ENCODE measurements at regions not wholly inside any gene's neighbourhood (a gene's known extent, or its start where the extent isn't known, plus 50 kb on each side); places are given as distances from the start of the nearest gene placed in this dataset.

DNA sequence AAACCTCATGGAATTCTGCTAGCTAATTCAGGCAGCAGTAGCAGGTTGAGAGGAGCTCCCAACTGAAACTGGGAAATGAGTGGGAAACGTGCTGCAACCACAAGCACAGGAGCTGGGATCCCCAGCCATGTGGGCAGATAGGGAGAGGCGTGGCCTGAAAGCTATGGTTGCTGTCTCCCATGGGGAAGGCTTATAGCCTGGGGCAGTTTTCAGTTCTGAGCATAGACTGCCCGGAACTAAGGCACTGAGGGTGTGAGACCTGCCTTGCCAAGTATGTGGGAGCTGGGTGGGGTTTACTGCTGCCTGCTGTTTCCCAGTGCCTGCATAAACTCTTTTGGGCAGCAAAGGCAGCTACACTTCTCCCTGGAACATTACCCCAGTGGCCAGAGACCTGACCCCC is 229.5 kb downstream of the TUSC7 start:
- no peak for DNase-seq

DNA sequence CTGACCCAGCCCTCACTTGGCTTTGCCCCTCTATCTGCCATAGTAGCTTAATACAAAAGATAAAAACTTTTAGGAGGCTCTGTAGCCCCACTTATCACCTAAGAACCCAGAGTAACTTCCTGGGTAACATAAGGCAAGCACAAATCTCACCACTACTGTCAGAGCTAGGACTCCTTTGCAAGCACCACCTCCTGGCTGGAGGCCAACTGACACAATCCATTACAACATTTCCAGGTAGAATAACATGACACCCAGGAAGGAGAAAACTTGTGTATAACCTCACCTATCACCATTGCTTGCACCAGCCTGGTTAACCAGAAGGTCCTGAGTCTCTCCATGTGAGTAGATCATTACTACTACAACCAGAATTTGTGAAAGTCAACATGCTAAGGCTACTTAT is 230.0 kb downstream of the TUSC7 start:
- no peak for DNase-seq

DNA sequence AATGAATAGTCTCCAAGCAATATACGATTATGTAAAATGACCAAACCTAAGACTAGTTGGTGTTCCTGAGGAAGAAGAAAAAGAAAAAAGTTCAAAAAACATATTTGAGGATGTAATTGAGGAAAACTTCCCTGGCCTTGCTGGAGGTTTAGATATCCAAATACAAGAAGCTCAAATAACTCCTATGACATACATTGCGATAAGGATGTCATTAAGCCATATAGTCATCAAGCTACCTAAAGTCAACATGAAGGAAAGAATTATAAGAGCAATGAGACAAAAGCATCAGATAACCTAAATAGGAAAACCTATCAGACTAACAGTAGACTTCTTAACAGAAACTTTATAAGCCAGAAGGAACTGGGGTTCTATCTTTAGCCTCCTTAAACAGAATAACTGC is 231.1 kb downstream of the TUSC7 start:
- DNase-seq, result no peak

DNA sequence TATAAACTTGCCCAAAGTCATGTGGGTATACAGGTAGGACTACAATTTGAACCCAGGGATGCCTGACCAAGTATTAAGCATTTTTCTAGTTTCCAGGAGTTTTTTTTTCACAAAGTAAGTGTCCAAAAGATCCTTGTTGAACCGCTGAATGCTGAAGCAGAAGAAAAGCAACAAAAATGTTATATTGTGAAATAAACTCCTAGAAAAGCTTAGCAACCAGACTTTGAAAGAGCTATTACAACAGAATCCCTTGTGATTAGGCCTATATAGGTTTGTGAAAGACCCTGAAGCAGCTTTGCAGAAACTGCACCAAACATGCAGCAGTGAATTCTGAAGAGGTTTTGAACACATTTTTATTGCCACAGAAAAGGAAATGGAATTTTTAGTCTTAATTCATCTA is 236.8 kb downstream of the TUSC7 start:
- DNase-seq, result no peak

DNA sequence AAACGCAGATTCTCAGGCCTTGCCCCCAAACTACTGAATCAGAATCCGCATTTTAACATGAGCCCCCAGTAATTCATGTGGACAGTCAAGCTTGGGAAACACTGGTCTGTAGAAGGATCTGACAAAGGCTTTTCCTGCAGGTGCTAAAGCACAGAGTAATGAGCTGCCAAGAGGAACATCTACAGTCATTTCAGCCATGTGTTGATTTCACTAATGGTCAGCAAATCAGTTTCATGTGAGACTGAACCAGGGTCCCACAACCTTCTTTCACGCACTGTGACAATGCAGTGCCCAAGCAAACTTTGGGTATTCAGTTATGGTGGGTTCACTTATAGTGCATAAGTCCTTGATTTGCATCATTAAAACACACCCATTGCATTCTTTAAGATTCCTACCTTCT is 237.6 kb downstream of the TUSC7 start:
- DNase-seq, result no peak

DNA sequence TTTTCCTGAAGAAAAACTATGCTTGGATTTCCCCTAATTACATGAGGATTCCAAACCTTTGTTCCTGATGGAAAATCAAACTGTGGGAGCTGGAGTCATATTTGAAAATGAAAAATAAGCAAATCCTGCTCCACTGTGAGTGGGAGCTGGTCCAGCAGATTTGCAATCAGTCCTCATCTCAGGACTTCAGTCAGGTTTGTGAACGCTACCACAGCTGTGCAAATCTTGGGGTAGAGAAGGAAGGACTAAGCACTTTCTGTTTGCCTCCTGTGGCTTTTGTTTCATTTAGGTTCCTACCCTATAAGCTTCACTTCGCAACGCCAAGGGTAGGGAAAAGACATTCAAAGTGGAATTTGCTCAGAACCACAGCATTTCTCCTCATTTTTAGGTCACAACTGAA is 238.2 kb downstream of the TUSC7 start:
- DNase-seq, result no peak

DNA sequence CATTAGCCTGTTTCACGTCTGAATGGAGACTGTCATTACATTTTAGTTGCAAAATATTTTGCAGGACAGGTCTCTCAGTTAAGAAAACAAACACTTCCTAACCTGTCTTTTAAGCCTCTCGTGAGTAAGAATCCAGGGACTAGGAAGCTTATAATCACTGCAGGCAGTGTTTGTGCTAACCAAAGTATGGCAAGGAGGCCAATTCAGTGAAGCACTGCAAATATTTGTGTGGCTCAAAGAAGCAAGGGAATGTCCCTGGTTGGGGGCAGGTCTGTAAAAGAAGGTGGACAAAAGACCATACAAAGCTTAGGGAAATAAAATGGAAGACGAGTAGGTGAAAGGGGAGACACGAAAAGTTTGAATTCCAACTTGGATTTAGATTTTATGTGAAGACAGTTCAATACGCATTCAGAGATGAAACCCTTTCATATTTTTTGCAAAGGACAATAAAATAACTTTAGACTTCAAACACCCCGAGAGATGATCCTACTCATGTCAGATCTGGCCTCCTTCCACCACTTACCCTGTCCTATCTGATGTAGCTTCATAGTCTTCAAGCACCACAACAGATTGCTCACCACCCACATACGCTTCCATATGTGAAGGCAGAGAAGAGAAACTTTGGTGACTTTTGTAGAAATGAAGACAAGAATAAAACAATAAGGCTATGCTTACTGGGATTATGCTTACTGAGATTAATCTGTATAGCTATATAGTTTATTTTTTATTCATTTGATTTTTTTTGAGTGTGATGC is 240.9 kb downstream of the TUSC7 start:
- DNase-seq, result no peak

DNA sequence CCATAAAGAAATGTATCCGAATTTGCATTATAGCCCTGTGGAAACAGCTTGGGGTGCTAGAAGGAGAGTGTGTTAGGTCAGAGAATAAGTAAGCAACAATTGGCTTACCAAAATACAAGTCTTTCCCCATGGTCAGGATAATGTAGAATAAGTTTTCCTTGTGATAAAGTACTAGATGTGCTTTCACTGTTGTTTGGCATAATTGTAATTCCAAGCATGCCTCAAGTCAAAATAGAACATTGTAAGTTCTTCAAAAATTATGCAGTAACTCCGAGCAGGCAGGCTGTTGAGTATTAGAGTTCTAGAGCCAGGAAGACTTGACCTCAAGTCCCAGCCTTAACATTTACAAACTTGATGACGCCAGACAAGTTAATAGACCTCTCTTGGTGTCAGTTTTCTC is 242.0 kb downstream of the TUSC7 start:
- DNase-seq, result no peak

DNA sequence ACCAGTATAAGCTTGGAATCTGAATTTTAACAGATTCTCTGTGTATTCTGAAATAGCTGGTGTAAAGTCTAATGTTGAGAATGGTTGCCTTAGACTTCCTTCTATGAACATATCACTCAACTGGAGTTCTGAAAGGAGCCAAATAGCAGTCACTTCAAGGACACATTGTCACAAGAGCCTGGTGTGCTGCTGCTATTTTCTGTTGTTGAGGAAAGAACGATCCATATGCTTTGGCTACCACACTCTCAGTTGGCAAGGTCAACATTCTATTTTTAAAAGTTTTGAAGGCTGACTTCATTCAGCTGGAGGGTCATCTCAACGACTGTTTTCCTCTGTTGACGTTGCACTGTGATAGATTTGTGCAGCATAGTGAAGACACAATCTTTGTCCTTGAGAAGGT is 248.7 kb downstream of the TUSC7 start:
- no peak for DNase-seq

DNA sequence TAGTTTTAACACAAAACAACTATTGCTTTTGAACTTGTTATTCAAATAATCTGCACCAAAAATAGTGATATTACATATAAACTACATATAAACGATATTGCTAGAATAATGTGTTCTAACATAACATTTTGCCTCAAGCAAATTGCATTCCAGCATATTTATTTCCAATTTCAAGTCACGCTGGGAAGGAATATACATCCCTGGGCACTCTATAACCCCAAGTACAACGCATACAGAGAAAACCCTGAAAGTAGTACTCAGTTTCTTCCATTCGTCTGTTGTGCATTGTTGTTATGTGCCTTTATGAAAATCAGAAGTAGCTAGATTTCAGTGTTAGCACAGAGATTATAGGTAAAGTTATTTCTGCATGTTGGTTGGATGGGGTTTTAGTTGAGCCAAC is 251.5 kb downstream of the TUSC7 start:
- DNase-seq, result no peak

DNA sequence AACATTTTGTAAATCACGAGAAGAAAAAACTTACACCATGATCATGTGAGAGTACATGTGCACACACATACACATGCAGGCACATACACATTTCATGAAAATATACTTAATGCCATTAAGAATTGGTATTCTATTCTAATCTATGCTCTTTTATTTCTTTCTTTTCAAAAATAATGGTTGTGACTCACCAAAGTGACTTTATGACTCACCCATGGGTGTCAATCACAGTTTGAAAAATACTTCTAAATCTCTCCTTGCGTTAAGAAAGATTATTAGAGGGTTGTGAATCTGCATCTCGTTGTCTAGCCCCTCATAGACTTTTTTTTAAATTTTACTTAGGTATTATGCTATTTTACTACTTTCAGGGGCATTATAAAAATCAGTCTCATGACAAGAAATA is 254.2 kb downstream of the TUSC7 start:
- DNase-seq, result no peak

DNA sequence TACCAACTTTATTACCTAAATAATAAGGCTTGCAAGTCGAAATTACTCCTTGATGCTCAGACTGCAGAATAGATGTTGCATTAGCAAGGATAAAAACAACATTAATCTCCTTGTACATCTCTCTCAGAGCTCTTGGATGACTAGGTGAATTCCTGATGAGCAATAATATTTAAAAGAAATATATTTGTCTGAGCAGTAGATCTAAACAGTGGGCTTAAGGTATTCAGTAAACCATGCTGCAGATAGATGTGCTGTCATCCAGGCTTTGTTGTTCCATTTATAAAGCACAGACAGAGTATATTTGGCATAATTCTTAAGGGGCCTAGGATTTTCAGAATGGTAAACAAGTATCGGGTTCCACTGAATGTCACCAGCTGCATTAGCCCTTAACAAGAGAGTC is 257.1 kb downstream of the TUSC7 start:
- no peak for DNase-seq

DNA sequence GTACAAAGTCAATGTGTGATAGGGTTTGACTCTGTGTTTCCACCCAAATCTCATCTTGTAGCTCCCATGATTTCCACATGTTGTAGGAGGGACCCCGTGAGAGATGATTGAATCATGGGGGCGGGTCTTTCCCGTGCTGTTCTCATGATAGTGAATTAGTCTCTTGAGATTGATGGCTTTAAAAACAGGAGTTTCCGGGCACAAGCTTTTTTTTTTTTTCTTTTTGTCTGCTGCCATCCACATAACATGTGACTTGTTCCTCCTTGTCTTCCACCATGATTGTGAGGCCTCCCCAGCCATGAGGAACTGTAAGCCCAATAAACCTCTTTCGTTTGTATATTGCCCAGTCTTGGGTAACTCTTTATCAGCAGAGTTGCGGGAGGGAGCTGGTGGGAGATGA is 259.6 kb downstream of the TUSC7 start:
- DNase-seq, result no peak

DNA sequence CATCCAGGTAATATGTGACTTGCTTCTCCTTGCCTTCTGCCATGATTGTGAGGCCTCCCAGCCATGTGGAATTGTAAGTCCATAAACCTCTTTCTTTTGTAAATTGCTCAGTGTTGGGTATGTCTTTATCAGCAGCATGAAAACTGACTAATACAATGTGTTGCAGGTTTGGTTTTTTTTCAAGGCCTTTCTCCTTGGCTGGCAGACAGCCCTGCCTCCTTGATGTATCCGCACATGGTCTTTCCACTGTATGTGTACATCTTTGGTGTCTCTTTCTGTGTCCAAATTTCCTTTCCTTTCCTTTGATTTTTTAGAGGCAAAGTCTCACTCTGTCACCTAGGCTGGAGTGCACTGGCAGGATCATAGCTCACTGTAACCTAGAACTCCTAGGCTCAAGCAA is 260.1 kb downstream of the TUSC7 start:
- no peak for DNase-seq

DNA sequence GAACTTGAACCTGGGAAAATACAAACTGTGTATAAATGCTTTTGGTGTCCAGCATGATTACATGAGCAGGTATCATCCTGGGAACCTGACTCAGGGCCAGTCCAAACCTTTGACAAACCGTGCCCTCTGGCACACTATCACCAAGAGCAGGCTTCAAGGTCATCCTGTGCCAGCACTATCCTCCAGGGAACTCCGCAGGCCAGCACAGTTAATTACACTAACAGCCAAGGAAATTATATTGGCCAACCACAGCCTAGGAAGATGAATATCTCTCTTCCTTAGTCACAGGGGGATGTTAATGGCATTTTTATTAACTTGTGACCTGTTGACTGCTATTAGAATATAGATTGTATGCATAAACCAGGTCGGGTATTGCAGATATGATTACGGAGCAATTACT is 262.0 kb downstream of the TUSC7 start:
- no peak for DNase-seq

DNA sequence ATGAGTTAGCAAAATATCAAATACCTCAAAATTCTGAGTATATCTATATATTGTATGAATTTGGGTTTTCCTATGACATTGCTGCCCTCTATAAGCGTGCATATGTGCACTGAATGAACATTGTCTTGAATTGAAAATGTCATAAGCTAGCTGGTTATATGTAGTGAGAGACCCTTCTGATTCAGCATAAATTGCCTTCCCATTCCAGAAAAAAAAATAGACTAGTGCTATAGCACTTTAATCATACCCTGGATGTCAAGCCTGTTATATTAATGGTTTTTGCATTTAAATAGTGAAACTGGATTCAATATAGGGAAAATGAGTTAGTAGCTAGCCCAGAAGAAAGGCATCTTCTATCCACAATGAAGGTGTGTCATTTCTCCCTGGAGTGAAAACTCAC is 265.1 kb downstream of the TUSC7 start:
- DNase-seq, result no peak

DNA sequence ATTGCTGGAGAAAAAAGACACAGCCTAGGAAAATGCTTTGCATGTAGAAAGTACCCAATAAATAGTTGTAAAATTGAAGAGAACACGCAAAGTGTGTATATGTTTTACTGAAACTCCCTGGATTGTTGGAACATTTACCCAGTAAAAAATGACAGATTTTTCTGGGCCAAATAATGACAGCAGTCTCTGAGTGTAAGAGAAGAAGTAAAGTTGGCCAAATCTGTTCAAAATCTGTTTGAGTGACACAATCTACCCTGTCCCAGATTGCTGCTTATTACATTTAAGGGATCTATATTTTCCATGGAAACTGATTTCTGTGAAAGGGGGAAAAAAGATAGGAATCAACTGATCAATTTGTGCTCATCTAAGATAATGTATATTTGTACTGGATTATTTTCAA is 267.9 kb downstream of the TUSC7 start:
- no peak for DNase-seq

DNA sequence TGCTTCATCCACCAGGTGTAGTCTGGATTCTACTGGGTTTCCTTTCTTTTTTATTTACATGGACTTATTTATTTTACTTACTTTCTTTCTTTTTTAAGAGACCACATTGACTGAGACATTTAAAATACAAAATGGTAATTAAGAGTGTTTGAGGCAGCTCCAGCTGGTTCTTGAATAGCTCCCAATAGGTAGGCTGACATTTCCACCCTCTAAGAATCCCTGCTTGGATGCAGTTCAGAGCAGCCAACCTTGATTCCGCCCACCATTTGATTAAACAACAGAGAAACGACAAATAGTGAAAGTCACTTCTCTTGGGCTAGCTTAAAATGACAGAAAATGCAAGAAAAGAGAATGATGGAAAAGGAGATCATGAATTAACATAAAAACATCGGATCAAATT is 270.5 kb downstream of the TUSC7 start:
- DNase-seq, result no peak

DNA sequence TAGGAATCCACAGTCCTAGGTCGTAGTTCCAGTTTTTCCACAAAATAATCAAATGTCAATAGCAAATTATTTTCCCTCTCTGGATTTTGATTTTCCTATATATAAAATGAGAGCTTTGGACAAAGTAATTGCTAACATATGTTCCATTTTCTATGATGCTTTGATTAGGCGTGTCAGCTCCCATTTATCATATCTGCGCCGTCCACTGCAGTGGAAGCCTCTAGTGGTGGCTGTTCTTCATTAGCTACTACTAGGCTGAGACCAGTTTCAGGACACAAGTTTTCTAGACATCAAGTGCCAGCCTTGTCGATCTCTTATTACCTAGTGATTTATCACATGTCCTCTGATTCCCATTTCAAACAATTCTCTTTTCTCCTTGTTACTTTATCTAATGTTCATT is 271.5 kb downstream of the TUSC7 start:
- DNase-seq, result no peak

DNA sequence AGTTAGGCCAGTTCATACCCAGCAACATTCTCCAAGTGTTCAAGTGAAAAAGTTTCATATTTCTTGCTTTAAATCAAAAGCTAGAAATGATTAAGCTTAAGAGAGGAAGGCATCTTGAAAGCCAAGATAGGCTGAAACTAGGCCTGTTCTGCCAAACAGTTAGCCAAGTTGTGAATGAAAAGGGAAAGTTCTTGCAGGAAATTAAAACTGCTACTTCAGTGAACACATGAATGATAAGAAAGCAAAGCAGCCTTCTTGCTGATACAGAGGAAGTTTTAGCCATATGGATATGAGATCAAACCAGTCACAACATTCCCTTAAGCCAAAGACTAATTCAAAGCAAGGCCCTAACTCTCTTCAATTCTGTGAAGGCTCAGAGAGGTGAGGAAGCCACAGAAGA is 274.7 kb downstream of the TUSC7 start:
- no peak for DNase-seq

DNA sequence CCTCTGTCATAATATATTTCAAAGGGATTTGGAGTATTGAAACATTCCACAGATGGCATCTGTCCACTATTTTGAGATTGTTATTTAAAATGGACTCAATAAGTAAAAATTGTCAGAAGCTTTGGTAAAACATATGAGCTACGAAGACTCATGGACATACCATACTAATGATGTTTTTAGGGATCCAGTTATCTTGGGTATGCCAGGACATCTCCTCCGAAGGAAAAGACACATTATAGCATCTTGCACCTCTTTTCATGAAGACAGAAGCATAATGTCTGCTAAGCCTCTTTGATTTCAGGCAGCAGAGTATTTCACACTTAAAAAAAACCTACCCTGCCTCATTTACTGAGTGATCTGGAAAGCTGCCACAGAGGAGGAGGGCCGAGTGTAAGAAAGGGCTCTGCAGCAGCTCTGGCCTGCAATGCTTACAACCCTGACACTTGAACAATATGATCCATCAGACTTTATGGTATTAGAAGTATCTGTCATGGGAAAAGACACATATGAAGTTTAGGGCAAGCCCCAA is 284.8 kb downstream of the TUSC7 start:
- no peak for DNase-seq

DNA sequence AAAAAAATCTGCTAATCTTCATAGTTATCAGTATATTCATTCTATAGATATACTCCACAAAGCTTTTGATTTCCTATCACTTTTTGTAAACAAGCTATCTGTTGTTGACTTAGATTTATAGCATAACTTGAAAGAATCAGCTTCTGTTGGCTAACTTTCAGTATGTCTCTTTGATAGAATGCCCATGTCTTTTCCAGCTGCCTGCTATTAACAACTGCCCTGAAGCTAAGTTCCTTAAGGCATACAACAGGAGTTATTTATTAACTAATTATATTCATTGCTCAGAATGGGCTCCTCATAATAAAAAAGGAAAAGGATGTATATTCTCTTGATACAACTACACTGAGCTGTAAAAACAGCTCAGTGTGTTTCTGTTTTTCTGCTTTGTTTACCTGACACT is 293.9 kb downstream of the TUSC7 start:
- DNase-seq, result no peak

DNA sequence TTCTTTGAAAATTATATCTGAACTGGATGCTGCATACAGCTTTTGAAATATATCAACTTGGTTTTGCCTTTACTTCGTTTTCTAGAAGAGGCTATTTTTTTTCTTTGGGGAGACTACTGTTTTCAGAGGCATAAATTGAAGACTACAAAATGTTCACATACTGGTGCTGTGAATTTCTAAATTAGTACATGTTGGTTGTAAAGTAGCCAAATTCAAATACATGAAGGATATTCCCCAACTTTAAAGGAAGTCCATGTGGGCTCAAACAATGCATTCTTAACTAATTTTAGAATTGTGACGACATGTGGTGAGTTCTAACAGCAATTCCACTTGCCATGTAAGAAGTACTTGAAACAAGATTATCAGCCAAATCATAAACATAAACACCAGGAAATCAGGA is 295.7 kb downstream of the TUSC7 start:
- DNase-seq, result no peak

DNA sequence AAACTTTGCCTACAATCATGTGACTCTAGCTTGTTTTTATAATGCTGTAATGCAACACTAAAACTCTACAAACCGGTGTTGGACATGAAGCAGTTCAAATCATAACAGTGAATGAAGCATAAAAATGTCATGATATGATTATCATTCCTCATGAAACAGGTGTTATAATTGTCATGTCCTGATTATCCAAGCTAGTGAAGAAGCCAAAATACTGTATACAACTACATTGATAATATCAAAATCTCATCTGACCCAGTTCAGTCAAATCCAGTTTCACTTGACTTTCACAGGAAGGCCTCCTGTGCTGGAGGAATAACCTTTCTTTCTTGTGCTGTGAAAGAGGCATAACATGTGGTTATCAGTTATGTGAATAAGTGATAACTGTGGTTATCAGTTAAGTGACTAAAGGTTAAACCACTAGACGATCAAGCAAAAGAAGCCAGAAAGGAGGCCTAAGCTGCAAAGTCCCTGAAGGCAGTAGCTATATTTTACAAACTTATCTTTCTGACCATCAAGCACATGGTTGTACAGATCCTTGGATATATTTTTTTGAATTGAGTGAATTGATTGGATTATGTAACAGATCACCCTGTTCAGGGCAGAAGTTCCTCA is 296.4 kb downstream of the TUSC7 start:
- DNase-seq, result no peak

DNA sequence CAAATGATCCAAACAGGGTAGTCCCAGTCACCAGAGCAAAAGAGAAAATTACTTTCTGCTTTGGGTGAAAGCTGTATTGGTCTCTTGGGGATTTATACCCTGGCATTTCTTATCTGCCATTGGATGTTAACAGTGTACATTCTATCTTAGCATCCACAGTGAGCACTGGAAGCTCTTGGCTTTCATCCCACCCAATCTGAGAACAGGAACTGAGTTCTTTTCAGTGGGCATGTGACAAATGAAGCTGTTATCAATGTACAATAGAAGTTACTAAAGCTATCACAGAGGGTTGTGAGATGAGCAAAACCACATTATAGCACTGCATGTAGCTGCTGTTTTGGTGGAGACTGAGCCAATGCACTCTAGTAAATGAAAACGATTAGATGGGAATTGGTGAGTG is 300.7 kb downstream of the TUSC7 start:
- no peak for DNase-seq
